Smooth muscle cell (in vitro differentiated cells): ENCODE measurements at regions not wholly inside any gene's neighbourhood (a gene's known extent, or its start where the extent isn't known, plus 50 kb on each side); places are given as distances from the start of the nearest gene placed in this dataset.

ENCODE experiments used
- DNase-seq: peaks from one replicate; lab custom pipeline; 2025; ENCODE audit not compliant: unreplicated experiment; lab: John Stamatoyannopoulos, UW
- H2AFZ ChIP-seq: fragments of 200-600 bp; sonication (generic); 2 replicates; pipeline ENCODE4 v1.6.0; 2016; ENCODE audit warnings: antibody characterized with exemption, low read depth, mild to moderate bottlenecking
- H3F3A ChIP-seq: fragments of 200-600 bp; sonication (generic); 2 replicates; pipeline ENCODE4 v1.6.0; 2017; ENCODE audit warnings: antibody characterized with exemption, low read depth
- H3K27ac ChIP-seq: fragments of 200-600 bp; sonication (generic); 2 replicates; pipeline ENCODE4 v1.5.1; 2016; ENCODE audit warnings: low read depth, mild to moderate bottlenecking
- H3K27me3 ChIP-seq: fragments of 200-600 bp; sonication (generic); 2 replicates; pipeline ENCODE4 v1.6.1; 2016; ENCODE audit warnings: low read depth, mild to moderate bottlenecking
- H3K36me3 ChIP-seq: fragments of 200-600 bp; sonication (generic); 2 replicates; pipeline ENCODE4 v1.5.1; 2016; ENCODE audit warnings: low read depth
- H3K4me1 ChIP-seq: fragments of 200-600 bp; sonication (generic); 2 replicates; pipeline ENCODE4 v1.5.1; 2016; ENCODE audit warnings: low read depth
- H3K4me2 ChIP-seq: fragments of 200-600 bp; sonication (generic); 2 replicates; pipeline ENCODE4 v1.6.0; 2016; ENCODE audit warnings: mild to moderate bottlenecking
- H3K4me3 ChIP-seq: fragments of 200-600 bp; sonication (generic); 2 replicates; pipeline ENCODE4 v1.5.1; 2016; ENCODE audit warnings: mild to moderate bottlenecking
- H3K79me2 ChIP-seq: fragments of 200-600 bp; sonication (generic); 2 replicates; pipeline ENCODE4 v1.6.0; 2016; ENCODE audit warnings: low read depth, mild to moderate bottlenecking
- H3K9ac ChIP-seq: fragments of 200-600 bp; sonication (generic); 2 replicates; pipeline ENCODE4 v1.6.0; 2016; ENCODE audit warnings: low read depth
- H3K9me3 ChIP-seq: fragments of 200-600 bp; sonication (generic); replicated peaks from 2 replicates; pipeline ENCODE4 v1.5.1; 2016; ENCODE audit warnings: low read depth
- H4K20me1 ChIP-seq: fragments of 200-600 bp; sonication (generic); 2 replicates; pipeline ENCODE4 v1.6.0; 2016; ENCODE audit warnings: low read depth
- CTCF ChIP-seq: fragments of 200-600 bp; sonication (generic); IDR thresholded peaks from 2 replicates; pipeline ENCODE4 v1.5.1; 2017; ENCODE audit warnings: borderline replicate concordance, mild to moderate bottlenecking, antibody characterized with exemption; ENCODE audit not compliant: insufficient read depth, poor library complexity, severe bottlenecking
- WGBS: methylation state at CpG from one replicate; pipeline ENCODE4 v1.1.7; 2016; ENCODE audit warnings: low lambda C conversion rate; 5-methylcytosine and 5-hydroxymethylcytosine counted together

GRCh38 chr1:219784660-219785381, 143.5 kb downstream of the SLC30A10 start:
- H3K4me3 ChIP-seq: no peak overlapping the region
- H3K27ac ChIP-seq: no peak overlapping the region
- no peak overlapping the region for H3K4me2 ChIP-seq
- no peaks in the 10 kb centered on the region for H4K20me1 ChIP-seq
- H3K9ac ChIP-seq: no peak overlapping the region
- H3K4me1 ChIP-seq: no peaks in the 10 kb centered on the region
- H3K27me3 ChIP-seq: no peaks in the 10 kb centered on the region
- 43% methylated on average over 8 of the region's 8 CpGs for WGBS
- DNase-seq: no peak
- H3K79me2 ChIP-seq: no peaks in the 10 kb centered on the region
- no peaks in the 10 kb centered on the region for H3F3A ChIP-seq
- no peaks in the 10 kb centered on the region for H3K9me3 ChIP-seq
- H2AFZ ChIP-seq: no peak overlapping the region
- no peak for TF ChIP-seq CTCF
- no peaks in the 10 kb centered on the region for H3K36me3 ChIP-seq

- H3K4me1 ChIP-seq: no peaks in the 10 kb centered on the region
- H4K20me1 ChIP-seq: no peaks in the 10 kb centered on the region
- DNase-seq: no peak
- no peaks in the 10 kb centered on the region for H3K27me3 ChIP-seq
- WGBS: 57% methylated on average over 2 of the region's 2 CpGs
- TF ChIP-seq CTCF: no peak
- no peaks in the 10 kb centered on the region for H3F3A ChIP-seq
- no peak overlapping the region for H3K4me2 ChIP-seq
- no peaks in the 10 kb centered on the region for H3K36me3 ChIP-seq
- H3K9me3 ChIP-seq: no peaks in the 10 kb centered on the region
- H3K27ac ChIP-seq: no peak overlapping the region
- H3K4me3 ChIP-seq: no peak overlapping the region
- no peak overlapping the region for H3K9ac ChIP-seq
- H2AFZ ChIP-seq: no peak overlapping the region
- H3K79me2 ChIP-seq: no peaks in the 10 kb centered on the region
Observed at GRCh38 chr1:219783605-219784235, 144.6 kb downstream of the SLC30A10 start.

GRCh38 chr1:219782929-219783328, 145.4 kb downstream of the SLC30A10 start:
- TF ChIP-seq CTCF: no peak
- Histone ChIP-seq H4K20me1 (no peaks in the 10 kb centered on the region), H3K4me2 (no peak overlapping the region), H3K79me2 (no peaks in the 10 kb centered on the region), H3K27ac (no peak overlapping the region), H3K27me3 (no peaks in the 10 kb centered on the region), H3K36me3 (no peaks in the 10 kb centered on the region), H3K4me3 (no peak overlapping the region), H3K4me1 (no peaks in the 10 kb centered on the region), H2AFZ (no peak overlapping the region), H3K9me3 (no peaks in the 10 kb centered on the region), H3K9ac (no peak overlapping the region), H3F3A (no peaks in the 10 kb centered on the region)
- DNase-seq: no peak
- 79% methylated on average over 3 of the region's 3 CpGs for WGBS

GRCh38 chr1:219782311-219782710, 146.0 kb downstream of the SLC30A10 start:
- Histone ChIP-seq H3K36me3 (no peaks in the 10 kb centered on the region), H3K9ac (no peak overlapping the region), H4K20me1 (no peaks in the 10 kb centered on the region), H3K4me3 (no peak overlapping the region), H3F3A (no peaks in the 10 kb centered on the region), H3K9me3 (no peaks in the 10 kb centered on the region), H3K4me2 (no peak overlapping the region), H2AFZ (no peak overlapping the region), H3K27me3 (no peaks in the 10 kb centered on the region), H3K4me1 (no peaks in the 10 kb centered on the region), H3K27ac (no peak overlapping the region), H3K79me2 (no peaks in the 10 kb centered on the region)
- no peak for DNase-seq
- WGBS: 93% methylated on average over 4 of the region's 4 CpGs
- no peak for TF ChIP-seq CTCF
